HG02981 (cell line): ENCODE measurements at regions not wholly inside any gene's neighbourhood (a gene's known extent, or its start where the extent isn't known, plus 50 kb on each side); places are given as distances from the start of the nearest gene placed in this dataset.

Source experiments
- ATAC-seq: cut with Tn5 transposase; IDR thresholded peaks from one replicate; pipeline ENCODE4 v1.9.1; 2021; ENCODE audit warnings: mild to moderate bottlenecking, moderate library complexity; ENCODE audit not compliant: unreplicated experiment

DNA sequence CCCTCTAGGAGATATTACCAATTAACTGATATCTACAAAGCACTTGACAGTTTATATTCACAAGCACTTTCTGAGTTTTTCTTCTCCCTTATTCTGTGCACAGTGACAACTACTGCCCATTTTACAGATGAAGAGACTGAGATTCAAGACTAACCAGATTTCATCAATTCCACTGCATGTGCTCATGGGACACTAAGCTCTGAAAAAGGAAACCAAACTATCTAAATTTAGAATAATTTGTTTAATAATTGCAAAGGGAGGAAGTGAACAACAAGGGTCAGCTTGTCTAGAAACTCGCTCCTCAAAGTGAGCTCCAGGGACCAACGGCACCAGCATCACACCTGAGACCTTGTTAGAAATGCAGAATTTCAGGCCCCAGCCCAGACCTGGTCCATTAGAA, 50.8 kb upstream of the MYLIP start:
- peak; percentile 79 for ATAC-seq

DNA sequence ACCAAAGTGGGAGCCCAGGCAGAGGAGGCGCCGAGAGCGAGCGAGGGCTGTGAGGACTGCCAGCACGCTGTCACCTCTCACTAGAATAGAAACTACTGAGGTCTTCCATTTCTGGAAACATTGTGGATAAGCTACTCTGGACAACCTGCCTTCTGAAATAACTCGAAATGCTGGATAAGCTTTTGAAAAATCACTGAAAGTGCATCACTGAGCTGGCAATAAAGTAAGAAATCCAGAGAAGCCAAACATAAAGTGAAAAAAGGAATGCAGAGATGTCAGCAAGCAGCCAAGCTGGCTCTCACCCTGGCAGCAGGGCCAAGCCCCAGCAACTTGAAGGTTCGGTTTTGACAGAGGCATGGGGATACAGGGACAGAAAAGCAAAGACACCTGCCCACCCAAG, 59.2 kb upstream of the MYLIP start:
- ATAC-seq: no peak

DNA sequence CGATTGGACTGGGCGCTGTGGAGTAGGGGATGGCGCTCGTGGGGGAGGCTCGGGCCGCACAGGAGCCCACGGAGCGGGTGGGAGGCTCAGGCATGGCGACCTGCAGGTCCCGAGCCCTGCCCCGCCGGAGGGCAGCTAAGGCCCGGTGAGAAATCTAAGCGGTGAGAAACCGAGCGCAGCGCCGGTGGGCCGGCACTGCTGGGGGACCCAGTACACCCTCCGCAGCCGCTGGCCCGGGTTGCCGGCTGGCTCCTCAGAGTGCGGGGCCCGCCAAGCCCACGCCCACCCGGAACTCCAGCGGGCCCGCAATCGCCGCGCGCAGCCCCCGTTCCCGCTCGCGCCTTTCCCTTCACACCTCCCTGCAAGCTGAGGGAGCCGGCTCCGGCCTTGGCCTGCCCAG, 59.7 kb upstream of the MYLIP start:
- no peak for ATAC-seq

DNA sequence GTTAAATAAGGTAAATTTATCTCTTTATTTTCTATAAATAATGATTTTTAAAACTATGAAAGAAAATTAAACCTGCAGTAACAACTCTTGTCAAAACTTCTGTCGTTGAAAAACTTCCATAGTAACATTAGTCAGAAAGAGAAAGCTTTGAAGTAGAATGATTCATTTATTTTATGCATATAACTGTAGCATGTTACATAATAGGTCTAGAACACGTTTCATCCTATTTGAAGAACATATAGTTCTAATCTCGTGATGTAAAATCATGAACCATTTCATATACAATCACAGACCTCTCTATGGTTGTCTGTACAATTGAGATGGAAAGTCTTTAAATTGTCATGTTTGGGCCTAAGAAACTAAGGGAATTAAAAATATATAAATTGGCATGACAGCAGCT, 61.3 kb upstream of the MYLIP start:
- ATAC-seq: no peak

DNA sequence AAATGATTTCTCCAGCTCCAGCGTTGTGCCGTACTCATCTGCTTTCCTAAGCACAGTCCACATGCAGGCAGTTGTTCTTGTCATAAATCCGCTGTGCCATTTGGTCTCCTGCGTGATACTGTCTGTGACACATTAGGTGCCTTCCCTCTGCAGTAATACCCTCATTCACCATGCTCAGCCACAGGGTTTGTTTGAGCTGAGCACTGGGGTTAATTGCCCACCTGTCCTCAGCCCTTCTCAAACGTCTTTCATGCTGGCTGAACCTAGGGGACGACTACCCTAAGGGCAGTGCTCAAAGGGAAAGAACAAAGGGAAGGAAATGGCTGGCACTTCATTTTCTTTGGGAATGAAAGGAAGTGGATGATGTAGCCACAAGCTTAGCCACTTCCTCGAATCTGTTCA, 64.2 kb upstream of the MYLIP start:
- ATAC-seq: no peak

DNA sequence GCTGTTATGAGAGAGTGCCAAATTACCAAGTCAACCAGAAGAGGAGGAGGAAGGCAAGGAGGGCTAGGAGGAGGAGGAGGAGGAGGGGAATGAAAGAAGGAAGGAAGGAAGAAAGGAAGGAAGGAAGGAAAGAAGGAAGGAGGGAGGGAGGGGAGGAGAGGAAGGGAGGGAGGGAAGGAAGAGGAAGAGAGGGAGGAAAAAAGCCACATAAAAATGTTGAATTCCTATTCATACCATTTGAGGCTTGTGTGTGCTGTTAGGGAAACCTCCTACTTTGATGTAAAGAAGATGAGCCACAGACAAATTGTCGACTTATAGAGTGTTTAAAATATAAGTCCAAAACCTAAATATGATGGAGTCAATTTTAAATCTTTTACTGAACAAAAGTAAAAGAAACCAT, 65.3 kb upstream of the MYLIP start:
- ATAC-seq: no peak

DNA sequence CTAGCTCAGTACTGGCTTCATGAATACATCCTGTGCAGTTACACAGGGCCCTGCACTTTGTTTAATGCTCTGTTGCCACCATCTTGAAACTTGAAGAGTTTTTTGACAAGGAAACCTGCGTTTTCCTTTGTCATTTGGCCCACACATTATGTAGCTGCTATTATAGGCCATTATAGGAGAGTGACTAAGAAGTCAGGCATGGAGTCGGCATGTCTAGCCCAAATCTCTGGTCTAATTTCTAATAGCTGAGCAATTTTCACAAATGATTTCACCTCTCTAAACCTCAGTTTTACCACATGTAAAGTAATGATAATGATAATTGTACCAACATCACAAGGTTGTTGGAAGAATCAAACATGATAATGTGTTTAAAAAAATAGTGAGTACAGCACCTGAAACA, 67.1 kb upstream of the MYLIP start:
- no peak for ATAC-seq

DNA sequence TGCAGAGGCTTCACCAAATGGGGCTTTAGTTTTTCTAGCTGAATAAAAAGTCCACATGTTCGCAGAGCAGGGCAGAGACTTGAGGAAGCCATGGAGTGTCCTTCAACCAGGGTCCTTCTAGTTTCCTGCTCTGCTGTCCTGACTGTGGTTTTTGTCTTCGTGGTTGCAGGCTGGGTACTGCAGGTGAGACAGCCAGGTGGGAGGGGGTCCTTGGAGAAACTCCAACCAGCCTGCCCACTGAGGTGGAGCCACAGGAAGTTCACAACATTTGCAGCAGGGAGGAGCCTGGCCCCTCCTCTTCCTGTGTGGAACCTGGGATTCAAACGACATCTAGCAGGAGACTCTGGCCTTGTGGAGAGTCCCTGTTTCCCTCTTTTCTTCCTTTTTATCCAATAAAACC, 68.8 kb upstream of the MYLIP start:
- ATAC-seq: no peak

DNA sequence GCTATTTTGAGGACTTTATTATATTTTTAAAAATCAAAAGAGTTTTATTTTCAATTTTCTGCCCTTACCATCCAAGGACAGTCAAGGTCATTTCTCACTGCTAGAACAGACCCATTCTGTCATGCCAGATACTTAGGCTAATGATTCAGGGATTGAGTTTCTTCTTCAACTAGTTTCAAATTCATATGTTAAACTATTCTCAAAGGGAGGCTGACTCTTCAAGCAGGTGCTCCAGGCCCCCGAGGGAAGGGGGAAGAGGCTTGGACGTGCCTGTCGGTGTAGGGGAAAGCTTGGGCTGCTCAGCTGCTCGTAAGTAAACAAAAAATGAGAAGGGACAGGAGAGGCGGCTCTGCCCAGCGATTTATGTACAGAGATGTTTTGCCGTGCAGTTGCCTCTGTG, 69.4 kb upstream of the MYLIP start:
- no peak for ATAC-seq

DNA sequence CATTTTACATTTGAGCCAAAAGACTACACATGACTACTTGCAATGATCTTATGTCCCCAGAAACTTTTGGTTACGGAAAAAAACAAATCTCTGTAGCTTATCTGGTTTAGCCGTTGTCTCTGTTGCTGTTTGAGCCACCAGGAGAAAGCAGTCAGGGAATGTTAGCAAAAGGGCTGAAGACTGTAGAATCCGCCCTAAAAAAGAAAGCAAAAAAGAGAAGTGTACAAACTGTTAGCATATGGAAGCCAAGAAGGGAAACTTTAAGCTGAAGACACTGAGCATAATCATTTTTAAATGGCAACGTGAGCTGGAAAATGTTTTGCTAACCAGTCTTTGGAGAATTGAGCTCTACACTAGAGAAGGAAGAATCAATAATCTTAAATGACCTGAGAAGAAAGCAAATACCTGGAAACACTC, 69.9 kb upstream of the MYLIP start:
- ATAC-seq: no peak

DNA sequence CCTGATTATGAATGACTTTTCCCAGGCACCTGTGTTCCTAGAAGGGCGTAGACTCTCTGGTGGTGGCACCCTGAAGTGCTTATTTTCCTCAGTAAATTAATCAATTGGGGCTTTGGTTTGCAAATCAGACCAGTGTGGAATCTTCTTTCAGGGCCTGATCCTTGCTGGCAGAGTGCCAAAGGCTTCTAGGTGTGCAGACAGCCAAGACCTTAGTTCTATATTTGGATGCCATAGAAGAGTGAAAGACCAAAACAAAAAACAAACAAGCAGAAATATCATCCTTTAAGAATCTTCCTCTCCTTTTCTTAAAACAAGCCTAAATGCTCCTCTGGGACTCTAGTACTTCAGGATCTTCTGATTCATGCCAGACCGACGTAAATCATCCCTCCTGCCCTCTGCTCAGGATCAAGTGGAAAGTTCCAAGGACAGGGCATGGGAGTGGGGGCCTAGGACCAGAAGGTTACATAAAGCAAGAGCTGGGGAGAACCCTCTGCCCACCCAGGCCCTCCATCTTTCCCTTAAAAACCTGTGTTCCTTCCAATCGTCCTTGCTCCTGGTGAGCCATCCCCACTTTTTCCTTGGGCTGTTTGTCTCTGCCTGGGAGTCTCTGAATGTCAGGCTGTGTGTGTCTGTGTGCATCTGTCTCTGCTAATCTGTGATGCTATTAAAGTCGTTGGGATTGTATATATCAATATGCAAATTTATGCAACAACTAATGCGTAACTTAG, 70.5 kb upstream of the MYLIP start:
- ATAC-seq: no peak

DNA sequence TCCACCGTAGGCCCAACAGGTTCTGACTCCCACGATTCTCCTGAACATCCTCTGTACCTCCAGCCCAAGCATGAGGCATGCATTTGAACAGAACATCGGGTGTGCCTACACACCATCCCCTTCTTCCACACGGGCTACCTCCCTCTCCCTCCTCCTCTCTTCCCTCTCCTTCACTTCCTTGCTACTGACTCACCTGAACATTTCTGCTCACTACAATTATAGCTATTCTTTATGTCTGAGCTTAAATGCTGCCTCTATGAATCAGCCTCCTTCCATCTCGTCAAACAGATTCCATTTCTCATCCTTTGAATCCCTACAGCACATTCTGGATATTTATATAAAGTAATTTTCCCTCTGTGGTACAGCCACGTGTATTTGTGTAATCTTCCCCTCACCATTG, 71.4 kb upstream of the MYLIP start:
- no peak for ATAC-seq

DNA sequence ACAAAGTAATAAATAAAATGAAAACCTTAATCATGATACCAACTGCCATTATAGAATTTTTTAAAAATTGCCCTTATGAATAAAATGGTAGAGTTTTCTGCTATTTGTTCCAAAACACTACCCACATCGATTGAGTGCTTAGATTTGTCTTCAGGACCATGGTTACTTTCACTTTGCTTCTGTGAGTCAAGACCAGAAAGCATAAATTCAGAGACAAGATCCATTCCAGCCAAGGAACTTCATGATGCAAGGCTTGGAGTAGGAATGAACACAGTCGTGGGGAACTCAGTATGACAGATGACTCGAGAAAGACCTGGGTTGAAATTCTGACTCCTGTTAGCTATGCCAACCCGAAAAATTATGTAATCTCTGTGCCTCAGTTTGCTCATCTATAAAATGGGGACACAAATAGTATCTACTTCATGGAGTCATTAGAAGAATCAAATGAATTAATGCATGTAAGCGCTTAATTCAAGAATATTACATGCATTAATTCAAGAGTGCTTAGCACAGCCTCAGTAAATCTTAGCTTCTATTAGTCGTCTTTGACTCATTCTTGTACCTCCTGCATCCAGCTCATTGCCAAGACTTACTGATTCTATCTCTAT, 72.5 kb upstream of the MYLIP start:
- no peak for ATAC-seq

DNA sequence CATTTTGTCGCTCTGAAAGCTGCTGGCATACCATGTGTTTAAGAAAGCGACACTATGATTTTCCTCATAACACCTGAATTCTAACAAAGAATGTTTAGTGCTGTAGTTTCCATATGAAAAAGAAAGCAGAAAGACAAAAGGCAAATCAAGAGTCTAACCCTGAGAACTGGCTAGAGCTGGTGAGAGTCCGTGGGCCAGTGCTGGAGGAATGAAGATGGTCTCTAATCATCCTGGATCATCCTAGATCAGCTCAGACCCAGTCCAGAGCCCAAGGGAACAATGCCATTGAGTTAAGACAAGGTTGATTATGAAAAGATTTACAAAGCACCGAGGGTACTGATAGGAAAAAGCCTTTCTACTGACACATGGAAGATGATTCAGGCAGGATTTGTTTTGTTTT, 73.0 kb upstream of the MYLIP start:
- no peak for ATAC-seq

DNA sequence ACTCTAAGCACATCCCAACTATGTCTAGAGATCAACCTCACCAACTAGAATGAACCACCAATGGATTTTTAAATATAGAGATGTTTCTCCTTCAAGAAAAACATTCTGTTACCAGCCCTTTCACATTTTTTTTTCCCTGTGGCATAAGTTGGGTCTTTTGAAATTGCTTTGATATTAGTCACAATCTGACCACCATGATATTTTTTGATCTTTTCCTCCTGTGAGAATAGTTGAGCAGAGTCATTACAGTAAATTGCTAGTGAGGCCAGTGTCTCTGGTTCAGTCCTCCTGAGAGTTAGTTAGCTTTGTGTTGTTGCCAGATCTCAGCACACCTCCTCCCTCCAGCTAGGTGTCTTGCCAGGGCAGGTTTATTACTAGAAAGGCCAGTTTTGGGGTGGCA, 79.7 kb upstream of the MYLIP start:
- ATAC-seq: no peak

DNA sequence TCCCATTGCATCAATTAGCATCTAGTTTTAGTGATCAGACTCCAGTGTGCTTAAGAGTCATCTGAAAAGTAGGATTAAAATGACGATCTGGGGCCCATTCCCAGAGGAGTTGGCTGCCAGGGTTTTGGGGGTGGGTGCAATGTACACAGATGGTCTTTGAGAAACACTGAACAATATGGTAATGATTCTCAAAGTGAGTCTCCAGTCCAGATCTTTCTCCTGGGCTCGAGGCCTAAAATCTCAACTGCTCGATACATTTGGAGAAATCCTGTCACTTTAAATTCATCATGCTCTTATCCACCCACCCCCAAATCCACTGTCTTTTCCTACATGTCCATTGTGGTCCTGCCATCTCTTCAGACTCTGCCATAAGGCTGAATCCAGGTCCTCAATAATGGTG, 80.7 kb upstream of the MYLIP start:
- no peak for ATAC-seq

DNA sequence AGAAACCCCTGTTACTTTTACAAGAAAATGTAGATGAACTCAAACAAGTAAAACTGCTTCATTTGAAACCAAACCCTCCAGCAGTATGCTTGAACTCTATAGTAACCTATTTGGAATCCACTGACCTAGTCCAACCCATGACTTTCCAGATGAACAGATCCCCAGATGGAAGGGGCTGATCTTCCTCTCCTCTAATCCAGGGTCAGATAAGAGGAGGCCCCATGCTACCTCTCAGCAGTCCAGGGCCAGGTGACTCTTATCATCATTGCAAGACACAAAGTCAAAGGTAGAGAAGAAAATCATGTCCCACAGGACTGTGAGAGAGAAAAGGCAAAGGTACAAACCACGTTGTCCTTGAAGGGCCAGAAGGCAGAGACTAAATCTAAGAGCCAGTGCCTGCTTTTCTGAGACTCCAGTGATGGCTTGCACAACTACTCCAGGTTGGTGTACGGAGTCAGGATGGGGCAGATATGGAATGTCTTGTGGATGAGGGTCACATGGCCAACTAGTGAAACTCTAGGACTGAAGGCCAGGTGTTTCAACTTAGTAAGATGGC, 81.4 kb upstream of the MYLIP start:
- no peak for ATAC-seq

DNA sequence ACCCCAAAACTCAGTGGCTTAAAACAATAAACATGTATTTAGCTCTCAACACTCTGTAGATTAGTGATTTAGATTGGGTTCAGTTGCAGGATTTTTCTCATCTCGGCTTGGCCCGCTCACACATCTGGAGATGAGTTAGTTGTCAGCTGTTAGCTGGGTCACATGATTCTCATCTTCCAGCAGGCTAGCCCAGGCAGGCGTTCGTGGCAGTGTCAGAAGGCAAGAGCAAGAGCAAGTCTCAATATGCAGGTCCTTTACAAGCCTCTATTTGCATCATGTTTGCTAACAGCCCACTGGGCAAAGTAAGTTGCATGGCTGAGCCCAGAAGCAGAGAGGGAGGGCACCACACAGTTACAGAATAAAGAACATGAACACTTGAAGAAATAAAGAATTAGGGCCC, 83.6 kb upstream of the MYLIP start:
- no peak for ATAC-seq

DNA sequence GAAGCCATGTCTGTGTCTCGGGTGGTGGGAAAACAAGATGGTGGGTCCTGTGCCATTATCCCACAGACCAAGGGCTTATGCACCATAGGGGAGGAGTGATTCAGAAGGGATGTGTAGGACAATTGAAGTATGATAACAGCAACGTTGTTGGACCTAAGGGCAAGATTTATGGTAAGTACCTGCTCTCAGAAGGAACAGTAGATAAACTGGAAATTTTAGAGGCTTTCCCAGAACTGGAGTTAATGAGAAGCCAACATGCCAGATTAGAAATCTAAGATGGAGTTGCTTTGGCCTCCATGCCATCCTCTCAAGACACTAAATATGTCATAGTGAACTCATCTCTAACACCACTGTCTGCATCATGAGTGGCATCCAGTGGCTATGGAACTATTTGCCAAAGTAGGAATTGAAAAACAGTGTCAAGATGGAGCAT, 84.7 kb upstream of the MYLIP start:
- ATAC-seq: no peak

DNA sequence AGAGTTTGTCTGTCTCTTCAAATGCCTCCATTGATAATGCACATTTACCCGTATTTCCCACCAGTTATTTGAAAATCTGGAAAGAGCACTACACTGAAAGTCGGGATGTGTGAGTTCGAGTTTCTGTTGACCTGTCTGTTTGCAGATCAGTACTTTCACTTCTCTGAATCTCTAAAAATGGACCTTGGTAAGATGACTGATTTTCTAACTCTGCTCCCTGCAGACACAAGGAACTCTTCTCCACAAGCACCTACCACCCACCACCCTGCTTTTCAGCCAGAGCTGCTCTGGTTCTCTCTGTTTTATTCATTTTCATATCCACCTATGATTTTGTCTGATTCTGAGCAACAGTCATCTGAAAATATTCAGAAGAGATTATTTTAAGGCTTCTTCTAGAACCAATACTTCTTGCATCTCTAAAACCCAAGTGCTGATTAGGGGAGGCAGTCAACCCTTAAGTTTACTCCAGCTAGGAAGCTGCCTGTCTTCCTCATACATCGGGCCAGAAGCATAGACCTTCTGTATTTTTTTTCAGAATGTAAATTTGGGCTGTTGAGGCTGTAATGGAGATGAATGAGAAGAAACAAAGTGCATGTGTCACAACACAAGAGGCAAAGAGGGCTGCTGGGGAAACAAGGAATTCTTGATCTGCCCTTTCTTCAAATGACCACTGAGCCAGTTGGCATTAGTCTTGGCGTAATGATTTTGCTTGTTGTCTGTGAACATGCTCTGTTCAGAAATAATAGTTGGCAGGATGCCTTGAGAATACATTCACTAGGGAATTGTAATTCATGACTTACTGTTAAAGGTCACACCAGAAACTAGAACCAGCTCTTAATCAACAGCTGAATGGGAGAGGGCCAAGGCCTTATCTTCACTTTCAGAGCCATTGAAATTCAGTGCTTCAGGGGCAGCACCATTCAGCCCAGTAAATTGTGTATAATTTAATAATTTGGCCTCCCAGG, 85.4 kb upstream of the MYLIP start:
- peak; percentile 51 for ATAC-seq

DNA sequence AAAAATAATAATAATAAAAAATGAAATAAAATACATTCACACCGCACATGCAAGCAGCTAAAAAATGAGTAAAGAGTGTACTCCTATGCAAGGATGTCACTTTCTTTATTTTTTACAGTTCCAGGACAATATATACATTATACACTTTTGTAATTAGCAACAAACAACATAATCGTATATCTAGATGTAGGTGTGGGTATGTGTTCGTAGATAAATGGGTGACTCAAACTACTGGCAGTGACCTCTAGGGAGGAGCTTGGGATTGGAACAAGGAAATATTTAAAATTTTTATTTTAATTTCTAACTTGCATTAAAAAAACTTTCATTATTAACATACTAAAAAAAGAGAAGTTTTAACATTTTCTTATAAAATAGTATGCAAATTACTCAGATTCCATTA, 86.1 kb upstream of the MYLIP start:
- no peak for ATAC-seq

DNA sequence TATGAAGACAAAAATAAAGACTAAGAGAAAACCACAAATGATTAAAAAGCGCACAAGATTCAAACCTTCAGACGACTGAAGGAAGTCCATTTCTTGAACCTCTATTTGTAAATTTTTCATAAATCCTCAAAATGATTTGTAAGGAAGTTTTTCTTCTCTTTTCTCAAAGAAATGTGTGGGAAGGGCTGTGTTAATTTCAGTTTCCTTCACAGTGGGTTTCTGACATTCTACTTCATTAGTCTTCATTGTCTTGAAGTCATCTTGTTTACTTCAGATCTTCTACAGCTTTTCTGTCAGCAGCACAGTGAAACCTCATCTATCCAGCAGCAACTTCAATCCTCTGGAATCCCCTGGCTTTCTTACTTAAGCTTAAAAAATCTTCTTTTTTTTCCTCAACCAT, 87.6 kb upstream of the MYLIP start:
- ATAC-seq: no peak
